Transverse colon (tissue), 4 donors: ENCODE measurements at regions not wholly inside any gene's neighbourhood (a gene's known extent, or its start where the extent isn't known, plus 50 kb on each side); places are given as distances from the start of the nearest gene placed in this dataset.

Source experiments
- POLR2A ChIP-seq: fragments of 450-650 bp; IDR thresholded peaks from one replicate; pipeline ENCODE4 v1.6.1; 2016; ENCODE audit warnings: antibody characterized with exemption, mild to moderate bottlenecking, moderate library complexity
- POLR2AphosphoS5 ChIP-seq, 3 donors: sonication (generic); formaldehyde crosslinking; IDR thresholded peaks; one replicate each; pipeline ENCODE4 v1.6.1; 2016; ENCODE audit warnings: antibody characterized with exemption in 3 of 3
- TF ChIP-seq, protein P1 (sequence below), 5 experiments: fragments of 200-600 bp in 3 of 5; fragments of 450-650 bp in 2 of 5; sonication (generic) in 3 of 5; IDR thresholded peaks; 1 replicate in 2 of 5; 2 replicates in 3 of 5; pipeline ENCODE4 v1.5.1; 2016 to 2017; ENCODE audit warnings: antibody characterized with exemption in 5 of 5, inconsistent platforms in 3 of 5, mild to moderate bottlenecking in 2 of 5, moderate library complexity in 1 of 5

DNA sequence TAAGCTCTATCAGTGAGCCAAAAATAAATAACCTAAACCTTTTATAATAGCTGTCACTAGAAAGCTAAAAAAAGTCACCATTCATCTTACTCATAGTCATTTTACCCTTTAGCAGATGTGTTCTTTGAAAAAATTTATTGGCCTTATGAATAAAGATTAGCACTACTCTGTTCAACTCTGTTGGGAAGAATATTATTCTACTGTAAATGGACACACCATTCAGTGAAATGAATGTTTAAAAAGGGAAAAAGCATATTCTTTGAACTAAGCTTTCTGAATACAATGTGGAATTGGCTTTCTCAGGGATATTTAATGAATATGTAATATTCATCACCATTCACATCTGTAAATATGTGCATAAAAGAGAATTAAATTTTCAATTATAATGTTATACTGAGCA is 422.0 kb downstream of the CBLN2 start:
- TF ChIP-seq, protein P1, sequence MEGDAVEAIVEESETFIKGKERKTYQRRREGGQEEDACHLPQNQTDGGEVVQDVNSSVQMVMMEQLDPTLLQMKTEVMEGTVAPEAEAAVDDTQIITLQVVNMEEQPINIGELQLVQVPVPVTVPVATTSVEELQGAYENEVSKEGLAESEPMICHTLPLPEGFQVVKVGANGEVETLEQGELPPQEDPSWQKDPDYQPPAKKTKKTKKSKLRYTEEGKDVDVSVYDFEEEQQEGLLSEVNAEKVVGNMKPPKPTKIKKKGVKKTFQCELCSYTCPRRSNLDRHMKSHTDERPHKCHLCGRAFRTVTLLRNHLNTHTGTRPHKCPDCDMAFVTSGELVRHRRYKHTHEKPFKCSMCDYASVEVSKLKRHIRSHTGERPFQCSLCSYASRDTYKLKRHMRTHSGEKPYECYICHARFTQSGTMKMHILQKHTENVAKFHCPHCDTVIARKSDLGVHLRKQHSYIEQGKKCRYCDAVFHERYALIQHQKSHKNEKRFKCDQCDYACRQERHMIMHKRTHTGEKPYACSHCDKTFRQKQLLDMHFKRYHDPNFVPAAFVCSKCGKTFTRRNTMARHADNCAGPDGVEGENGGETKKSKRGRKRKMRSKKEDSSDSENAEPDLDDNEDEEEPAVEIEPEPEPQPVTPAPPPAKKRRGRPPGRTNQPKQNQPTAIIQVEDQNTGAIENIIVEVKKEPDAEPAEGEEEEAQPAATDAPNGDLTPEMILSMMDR (IDR thresholded peaks at IDR 0.05), result no peak
- TF ChIP-seq POLR2A (no peak), POLR2AphosphoS5 (IDR thresholded peaks at IDR 0.05) (no peak)
